IPS-20b (cell line): ENCODE measurements at regions not wholly inside any gene's neighbourhood (a gene's known extent, or its start where the extent isn't known, plus 50 kb on each side); places are given as distances from the start of the nearest gene placed in this dataset.

ENCODE experiments used
- H3K27ac ChIP-seq: one replicate; pipeline ENCODE4 v1.5.1; 2013; ENCODE audit warnings: low read length
- H3K27me3 ChIP-seq: 2 replicates; pipeline ENCODE4 v1.6.1; 2013; ENCODE audit warnings: mild to moderate bottlenecking, low read length, inconsistent platforms; ENCODE audit not compliant: insufficient read depth
- H3K36me3 ChIP-seq: 2 replicates; pipeline ENCODE4 v1.6.1; 2013; ENCODE audit warnings: low read depth, mild to moderate bottlenecking, inconsistent platforms, low read length, moderate library complexity; ENCODE audit not compliant: insufficient read depth
- H3K4me1 ChIP-seq: 2 replicates; pipeline ENCODE4 v1.6.1; 2013; ENCODE audit warnings: mild to moderate bottlenecking, control low read depth, inconsistent platforms, low read length, moderate library complexity; ENCODE audit not compliant: insufficient read depth
- H3K4me3 ChIP-seq: 2 replicates; pipeline ENCODE4 v1.5.1; 2013; ENCODE audit warnings: mild to moderate bottlenecking, low read length, inconsistent platforms
- H3K9ac ChIP-seq: 2 replicates; pipeline ENCODE4 v1.6.1; 2013; ENCODE audit warnings: low read depth, mild to moderate bottlenecking, inconsistent platforms, low read length, moderate library complexity
- H3K9me3 ChIP-seq: 2 replicates; pipeline ENCODE4 v1.6.1; 2013; ENCODE audit warnings: mild to moderate bottlenecking, low read depth, low read length, inconsistent platforms; ENCODE audit not compliant: insufficient read depth

- Histone ChIP-seq H3K9me3 (no peaks in the 10 kb centered on the region), H3K9ac (no peak overlapping the region), H3K27ac (no peak overlapping the region)
Observed at GRCh38 chr12:67802731-67803130, 154.2 kb downstream of the DYRK2 start.

GRCh38 chr12:67803278-67803993 is 154.9 kb downstream of the DYRK2 start:
- H3K27ac ChIP-seq = no peak overlapping the region
- peaks cover 8% of the 10 kb centered on the region; the same call in 1 of the 2 replicates for H3K4me1 ChIP-seq
- no peaks in the 10 kb centered on the region for H3K27me3 ChIP-seq
- no peak overlapping the region for H3K9ac ChIP-seq
- no peaks in the 10 kb centered on the region for H3K9me3 ChIP-seq
- H3K36me3 ChIP-seq = no peaks in the 10 kb centered on the region
- no peak overlapping the region for H3K4me3 ChIP-seq

More at GRCh38 chr12:67802731-67803130, 154.2 kb downstream of the DYRK2 start:
- no peaks in the 10 kb centered on the region for H3K27me3 ChIP-seq
- H3K4me3 ChIP-seq = no peak overlapping the region
- H3K36me3 ChIP-seq = no peaks in the 10 kb centered on the region
- H3K4me1 ChIP-seq = peaks cover 8% of the 10 kb centered on the region; the same call in 1 of the 2 replicates

- no peaks in the 10 kb centered on the region for H3K36me3 ChIP-seq
- H3K27ac ChIP-seq = no peak overlapping the region
- H3K27me3 ChIP-seq = no peaks in the 10 kb centered on the region
- no peaks in the 10 kb centered on the region for H3K9me3 ChIP-seq
- H3K9ac ChIP-seq = no peak overlapping the region
- no peak overlapping the region for H3K4me3 ChIP-seq
- peaks cover 8% of the 10 kb centered on the region; the same call in 1 of the 2 replicates for H3K4me1 ChIP-seq
Observed at GRCh38 chr12:67804168-67804567, 155.6 kb downstream of the DYRK2 start.

GRCh38 chr12:67807814-67808213 is 159.3 kb downstream of the DYRK2 start:
- Histone ChIP-seq H3K27me3 (no peaks in the 10 kb centered on the region), H3K9me3 (no peaks in the 10 kb centered on the region), H3K27ac (no peak overlapping the region), H3K4me1 (peaks cover 8% of the 10 kb centered on the region; the same call in 1 of the 2 replicates), H3K9ac (no peak overlapping the region), H3K4me3 (no peak overlapping the region), H3K36me3 (no peaks in the 10 kb centered on the region)

- H3K9me3 ChIP-seq = no peaks in the 10 kb centered on the region
- H3K4me1 ChIP-seq = no peaks in the 10 kb centered on the region
- no peak overlapping the region for H3K4me3 ChIP-seq
- H3K27me3 ChIP-seq = no peaks in the 10 kb centered on the region
- no peaks in the 10 kb centered on the region for H3K36me3 ChIP-seq
- no peak overlapping the region for H3K9ac ChIP-seq
- no peak overlapping the region for H3K27ac ChIP-seq
Observed at GRCh38 chr12:67810166-67810565, 161.6 kb downstream of the DYRK2 start.

GRCh38 chr12:67811437-67812361 is 163.2 kb downstream of the DYRK2 start:
- Histone ChIP-seq H3K9me3 (peaks cover 13% of the 10 kb centered on the region), H3K27me3 (no peaks in the 10 kb centered on the region), H3K4me3 (no peak overlapping the region), H3K27ac (no peak overlapping the region), H3K9ac (no peak overlapping the region), H3K36me3 (no peaks in the 10 kb centered on the region), H3K4me1 (no peaks in the 10 kb centered on the region)

- H3K27ac ChIP-seq = no peak overlapping the region
- H3K36me3 ChIP-seq = no peaks in the 10 kb centered on the region
- H3K9me3 ChIP-seq = peaks cover 16% of the 10 kb centered on the region
- no peaks in the 10 kb centered on the region for H3K27me3 ChIP-seq
- no peak overlapping the region for H3K4me3 ChIP-seq
- no peaks in the 10 kb centered on the region for H3K4me1 ChIP-seq
- H3K9ac ChIP-seq = no peak overlapping the region
Observed at GRCh38 chr12:67813456-67813904, 164.9 kb downstream of the DYRK2 start.

GRCh38 chr12:67816269-67816668 is 167.7 kb downstream of the DYRK2 start:
- Histone ChIP-seq H3K9me3 (peaks cover 16% of the 10 kb centered on the region), H3K4me1 (no peaks in the 10 kb centered on the region), H3K9ac (no peak overlapping the region), H3K27me3 (no peaks in the 10 kb centered on the region), H3K27ac (no peak overlapping the region), H3K36me3 (no peaks in the 10 kb centered on the region), H3K4me3 (no peak overlapping the region)

GRCh38 chr12:67818459-67818903 is 169.9 kb downstream of the DYRK2 start:
- H3K4me1 ChIP-seq = no peaks in the 10 kb centered on the region
- H3K9me3 ChIP-seq = peaks cover 16% of the 10 kb centered on the region

GRCh38 chr12:67819902-67820301 is 169.3 kb upstream of the IFNG-AS1 start:
- H3K4me3 ChIP-seq = no peak overlapping the region
- H3K4me1 ChIP-seq = no peaks in the 10 kb centered on the region
- no peaks in the 10 kb centered on the region for H3K27me3 ChIP-seq
- no peak overlapping the region for H3K27ac ChIP-seq
- H3K9me3 ChIP-seq = peaks cover 16% of the 10 kb centered on the region
- no peaks in the 10 kb centered on the region for H3K36me3 ChIP-seq
- H3K9ac ChIP-seq = no peak overlapping the region

More at GRCh38 chr12:67818459-67818903, 169.9 kb downstream of the DYRK2 start:
- no peak overlapping the region for H3K9ac ChIP-seq
- no peaks in the 10 kb centered on the region for H3K36me3 ChIP-seq
- no peak overlapping the region for H3K4me3 ChIP-seq
- H3K27ac ChIP-seq = no peak overlapping the region
- H3K27me3 ChIP-seq = no peaks in the 10 kb centered on the region

GRCh38 chr12:67820694-67821093 is 168.6 kb upstream of the IFNG-AS1 start:
- H3K9ac ChIP-seq = no peak overlapping the region
- H3K27ac ChIP-seq = no peak overlapping the region
- peaks cover 12% of the 10 kb centered on the region for H3K9me3 ChIP-seq
- no peak overlapping the region for H3K4me3 ChIP-seq
- H3K36me3 ChIP-seq = no peaks in the 10 kb centered on the region
- no peaks in the 10 kb centered on the region for H3K4me1 ChIP-seq
- H3K27me3 ChIP-seq = no peaks in the 10 kb centered on the region
